CD4-positive, alpha-beta T cell treated with Interleukin-21 for 1 hour (primary cell): ENCODE measurements at regions not wholly inside any gene's neighbourhood (a gene's known extent, or its start where the extent isn't known, plus 50 kb on each side); places are given as distances from the start of the nearest gene placed in this dataset.
A peak's percentile ranks its signal among the peaks of the same experiment; 100 is the strongest.
"Not testable (repeated sequence)": the region's sequence is repeated elsewhere in the genome, so short reads cannot be mapped to it uniquely, and the experiment has no call there.

ENCODE experiments used
- DNase-seq: peaks from one replicate; pipeline ENCODE4 v3.0.0-alpha.2; 2020

GRCh38 chr16:62386411-62386810, 350.2 kb upstream of the CDH8 start:
- DNase-seq: no peak

GRCh38 chr16:62383941-62384340, 347.7 kb upstream of the CDH8 start:
- no peak for DNase-seq

GRCh38 chr16:62370445-62370844, 334.2 kb upstream of the CDH8 start:
- DNase-seq: no peak

GRCh38 chr16:62363501-62363900, 327.3 kb upstream of the CDH8 start:
- no peak for DNase-seq

- no peak for DNase-seq
Observed at GRCh38 chr16:62353355-62353754, 317.1 kb upstream of the CDH8 start.

DNA sequence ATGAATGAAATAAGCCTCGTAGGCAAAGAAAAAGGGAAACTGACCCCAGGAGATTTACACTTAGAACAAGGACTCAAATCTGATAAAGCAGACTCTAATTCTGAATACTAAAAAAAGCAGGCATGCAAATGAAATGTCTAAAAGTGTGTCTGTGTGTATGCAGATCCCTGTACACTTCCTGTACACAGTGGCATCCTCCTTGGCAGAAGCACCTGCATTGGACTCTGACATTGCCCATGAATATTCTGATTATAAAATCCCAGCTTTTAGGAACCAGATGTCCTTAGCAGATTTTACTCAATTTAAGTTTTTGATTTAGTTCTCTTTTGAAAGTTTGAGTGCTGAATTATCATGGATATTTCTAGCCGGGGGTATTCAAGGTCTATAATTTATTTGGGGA, 306.0 kb upstream of the CDH8 start:
- no peak for DNase-seq

- DNase-seq: no peak
Observed at GRCh38 chr16:62335356-62335755, 299.1 kb upstream of the CDH8 start.

DNA sequence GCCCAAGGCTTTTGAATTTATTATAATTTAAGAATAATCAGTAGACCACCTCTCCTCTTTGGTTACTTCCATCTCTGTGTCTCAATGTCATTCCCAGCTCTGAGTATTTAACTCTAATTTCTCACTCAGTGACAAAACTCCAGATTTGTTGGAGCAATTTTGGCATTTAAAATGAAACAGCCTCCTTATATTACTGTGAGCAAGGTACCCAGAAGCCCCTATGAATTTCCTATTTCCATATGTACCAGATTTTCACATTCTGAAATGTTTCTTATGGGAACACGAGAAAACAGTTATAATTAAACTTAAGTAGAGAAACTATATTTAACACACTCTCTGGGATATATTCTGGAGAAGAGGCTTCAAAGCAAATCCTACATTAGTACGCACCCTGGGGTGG, 285.4 kb upstream of the CDH8 start:
- DNase-seq: no peak

DNA sequence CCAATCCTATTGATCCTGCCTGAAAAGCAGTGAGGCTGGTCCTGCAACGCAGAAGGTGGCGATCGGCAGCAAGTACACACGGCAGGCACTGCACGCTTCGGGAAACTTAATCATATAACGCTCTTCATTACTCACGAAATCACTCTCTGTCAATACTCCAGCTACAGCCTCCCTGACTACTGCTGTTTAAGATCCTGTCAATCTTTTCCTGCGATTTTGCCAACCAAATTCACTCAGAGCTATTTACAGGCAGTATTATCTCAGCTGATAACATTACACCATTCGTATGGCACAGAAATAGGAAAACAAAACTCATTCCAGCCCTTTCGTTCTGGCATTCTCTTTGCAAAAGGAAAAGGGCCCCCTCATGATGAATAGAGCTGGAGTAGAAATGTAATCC, 262.4 kb upstream of the CDH8 start:
- DNase-seq: no peak

DNA sequence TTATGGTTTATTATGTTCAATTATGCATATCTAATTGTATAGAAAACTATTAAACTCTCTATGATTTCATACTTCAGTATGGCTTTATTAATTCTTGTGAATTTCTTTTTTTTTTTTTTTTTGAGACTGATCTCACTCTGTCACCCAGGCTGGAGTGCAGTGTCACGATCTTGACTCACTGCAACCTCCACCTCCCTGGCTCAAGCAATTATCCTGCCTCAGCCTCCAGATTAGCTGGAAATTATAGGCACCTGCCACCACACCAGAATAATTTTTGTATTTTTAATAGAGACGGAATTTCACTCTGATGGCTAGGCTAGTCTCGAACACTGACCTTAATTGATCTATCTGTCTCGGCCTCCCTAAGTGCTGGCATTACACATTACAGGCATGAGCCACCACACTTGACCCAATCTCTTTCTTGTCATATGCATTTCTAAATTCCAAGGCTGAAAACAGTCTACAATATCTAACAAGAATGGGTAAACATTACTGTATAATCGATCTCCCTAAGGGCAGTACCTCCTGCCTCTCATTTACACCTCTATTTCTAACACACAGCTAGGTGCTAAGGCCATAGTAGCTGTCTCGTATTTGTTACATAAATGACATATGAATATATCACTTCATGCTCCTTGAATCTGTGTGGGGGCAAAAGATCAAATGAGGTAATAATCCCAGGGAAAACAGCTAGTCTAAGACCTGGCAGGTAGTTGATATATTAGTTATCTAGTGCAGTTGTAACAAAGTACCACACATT, 258.2 kb upstream of the CDH8 start:
- DNase-seq: no peak

- DNase-seq: no peak
Observed at GRCh38 chr16:62288990-62289629, 252.9 kb upstream of the CDH8 start.

DNA sequence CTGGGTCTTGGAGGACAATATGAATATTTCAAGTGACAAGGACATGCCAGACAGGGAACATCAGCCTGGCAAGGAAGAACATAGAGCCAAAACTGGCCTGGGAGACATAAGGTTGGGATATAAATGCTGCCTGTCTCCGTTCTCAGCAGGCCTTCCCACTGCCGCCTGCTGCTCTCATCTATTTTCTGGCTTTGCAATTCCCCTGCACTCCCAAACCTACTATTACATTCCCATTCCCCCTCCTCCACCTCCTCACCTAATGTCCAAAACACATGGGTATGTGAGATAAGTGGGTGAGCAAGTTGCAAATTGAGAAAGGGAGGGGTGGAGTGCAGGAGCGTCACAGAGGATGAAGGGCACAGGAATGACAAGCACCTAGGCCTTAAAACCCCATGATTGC, 244.3 kb upstream of the CDH8 start:
- no peak for DNase-seq

- no peak for DNase-seq
Observed at GRCh38 chr16:62277942-62278341, 241.7 kb upstream of the CDH8 start.

GRCh38 chr16:62276637-62277036, 240.4 kb upstream of the CDH8 start:
- no peak for DNase-seq

GRCh38 chr16:62272035-62272434, 235.8 kb upstream of the CDH8 start:
- no peak for DNase-seq

GRCh38 chr16:62261760-62262159, 225.5 kb upstream of the CDH8 start:
- DNase-seq: no peak

- DNase-seq: not testable (repeated sequence)
Observed at GRCh38 chr16:62258931-62259435, 222.7 kb upstream of the CDH8 start.

DNA sequence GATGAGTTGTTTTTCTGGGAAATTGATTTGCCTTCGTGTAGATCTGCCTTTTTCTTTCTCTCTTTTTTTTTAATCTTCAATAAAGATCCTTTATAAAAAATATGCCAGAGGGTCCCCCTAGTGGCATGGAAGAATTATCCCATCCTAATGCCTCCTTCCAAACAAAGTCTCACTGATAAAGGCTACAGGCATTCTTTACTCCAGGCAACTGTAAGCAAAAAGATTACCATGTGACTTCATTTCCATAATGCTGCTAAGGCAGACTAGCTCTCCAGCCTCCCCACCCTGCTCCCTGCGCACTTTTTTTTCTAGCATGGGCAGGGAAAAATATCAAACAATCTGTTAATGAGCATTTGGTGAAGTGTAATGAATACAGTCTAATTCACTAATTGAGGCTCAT, 220.2 kb upstream of the CDH8 start:
- no peak for DNase-seq

DNA sequence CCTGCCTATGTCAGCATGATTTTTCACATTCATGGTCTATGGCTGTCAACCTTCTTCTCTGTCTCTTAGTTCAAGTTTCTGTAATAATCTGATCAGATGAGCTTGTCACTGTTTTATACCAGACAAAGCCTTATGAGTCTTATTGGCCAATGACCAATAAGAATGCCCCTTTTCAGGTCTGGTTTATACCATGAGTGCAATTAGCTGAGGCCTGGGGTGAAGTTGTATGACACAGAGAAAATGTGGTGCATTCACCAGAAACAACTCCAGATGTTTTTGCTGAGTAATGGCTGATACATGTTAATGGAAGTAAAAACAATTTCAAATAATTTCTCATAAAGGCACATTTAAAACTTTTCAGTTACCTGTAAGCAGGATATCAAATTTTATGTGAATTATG, 218.6 kb upstream of the CDH8 start:
- DNase-seq: no peak

GRCh38 chr16:62254372-62254771, 218.1 kb upstream of the CDH8 start:
- no peak for DNase-seq

DNA sequence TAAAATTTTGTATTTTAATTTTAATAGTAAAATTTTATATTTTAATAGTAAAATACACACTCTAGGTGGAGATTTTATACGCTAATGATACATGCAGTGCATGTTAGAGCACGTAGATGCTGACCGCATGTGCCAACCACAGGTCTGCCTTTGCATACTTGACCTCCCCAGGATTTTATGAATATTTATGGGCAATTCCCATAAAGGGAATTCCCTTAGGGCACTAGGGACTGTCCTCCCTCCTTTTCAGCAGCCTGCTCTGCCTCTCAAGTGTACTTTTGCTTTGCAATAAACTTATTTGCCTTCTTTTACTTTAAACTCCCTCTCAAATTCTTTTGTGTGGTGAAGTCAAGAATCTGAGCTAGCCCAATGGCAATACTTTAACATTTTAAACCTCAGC, 217.7 kb upstream of the CDH8 start:
- DNase-seq: no peak

- DNase-seq: no peak
Observed at GRCh38 chr16:62249069-62249468, 212.8 kb upstream of the CDH8 start.

- DNase-seq: no peak
Observed at GRCh38 chr16:62240722-62241121, 204.5 kb upstream of the CDH8 start.

- DNase-seq: peak; percentile 6
Observed at GRCh38 chr16:62225675-62226074, 189.4 kb upstream of the CDH8 start.
